ENCODE measurements at regions not wholly inside any gene's neighbourhood (a gene's known extent, or its start where the extent isn't known, plus 50 kb on each side); places are given as distances from the start of the nearest gene placed in this dataset.

GRCh38 chr4:146104541-146104940, 71.0 kb upstream of the LSM6 start:
- no peak overlapping the region for H2BK20ac ChIP-seq (ENCODE audit: low read length)
- no peak overlapping the region for H3K9ac ChIP-seq (replicated peaks in 1 of 4; ENCODE audit: extremely low read depth in 1 of 4, low read depth in 3 of 4, low read length in 3 of 4)
- 91% methylated on average over 4 of the region's 4 CpGs; no CpG with 5 or more reads in 1 of the 2 experiments for WGBS, 2 experiments (ENCODE audit: extremely low coverage in 1 of 2, insufficient coverage in 1 of 2, insufficient read length in 1 of 2, insufficient replicate concordance in 2 of 2, low coverage in 1 of 2, low lambda C conversion rate in 2 of 2, missing lambda C conversion rate in 1 of 2)
- ChIA-PET POLR2A (ENCODE audit: partially characterized antibody) (no interaction called here), CTCF (ENCODE audit: partially characterized antibody) (interaction anchor here (0.7 to 9.1 kb wide), 4 partner anchors 10 to 625 kb away, joined by 3 to 68 read pairs (median 4); no protein-coding TSS in a partner anchor)
- no peak overlapping the region for H2BK12ac ChIP-seq (ENCODE audit: low read depth, low read length)
- H3K27me3 ChIP-seq (replicated peaks in 1 of 4; ENCODE audit: control insufficient read depth in 3 of 4, extremely low read depth in 1 of 4, insufficient read depth in 3 of 4, low read length in 3 of 4) = no peaks in the 10 kb centered on the region
- no peaks in the 10 kb centered on the region for H3K79me1 ChIP-seq (ENCODE audit: low read depth, low read length)
- H4K20me1 ChIP-seq (replicated peaks in 1 of 2; ENCODE audit: control insufficient read depth in 1 of 2, insufficient read depth in 2 of 2, low read length in 2 of 2) = no peaks in the 10 kb centered on the region
- H3K79me2 ChIP-seq (ENCODE audit: control insufficient read depth in 1 of 2, insufficient read depth in 2 of 2, low read length in 2 of 2) = no peaks in the 10 kb centered on the region
- H2BK15ac ChIP-seq (ENCODE audit: low read length) = no peak overlapping the region
- no peak overlapping the region for H4K91ac ChIP-seq (replicated peaks; ENCODE audit: insufficient read length, low read length)
- no peak overlapping the region for H2AK5ac ChIP-seq (ENCODE audit: low read depth, low read length)
- H3K14ac ChIP-seq (ENCODE audit: insufficient read length) = no peak overlapping the region
- H2AFZ ChIP-seq (ENCODE audit: low read length) = no peak overlapping the region
- no peaks in the 10 kb centered on the region for H3K9me3 ChIP-seq (ENCODE audit: insufficient read depth in 2 of 2, low read depth in 1 of 2, low read length in 1 of 2)
- no peaks in the 10 kb centered on the region for H3K36me3 ChIP-seq (ENCODE audit: control insufficient read depth in 2 of 4, insufficient read depth in 4 of 4, low read length in 3 of 4)
- H3K56ac ChIP-seq (replicated peaks; ENCODE audit: insufficient read length, low read depth, low read length) = no peak overlapping the region
- no peak overlapping the region for H3K23ac ChIP-seq (ENCODE audit: insufficient read length)
- no peaks in the 10 kb centered on the region for H3K4me1 ChIP-seq (replicated peaks in 1 of 4; ENCODE audit: control insufficient read depth in 3 of 4, insufficient read depth in 4 of 4, low read length in 3 of 4)
- FAIRE-seq = no peak
- H2BK120ac ChIP-seq (replicated peaks; ENCODE audit: low read depth, low read length) = no peak overlapping the region
- no peak overlapping the region for H2BK5ac ChIP-seq (ENCODE audit: low read depth, low read length)
- no peak overlapping the region for H3K27ac ChIP-seq (ENCODE audit: low read depth, low read length)
- no peak overlapping the region for H4K5ac ChIP-seq (ENCODE audit: insufficient read length, low read depth, low read length)
- no peak overlapping the region for H4K8ac ChIP-seq (ENCODE audit: extremely low read depth, insufficient read depth, low read length)
- no peak for DNase-seq (ENCODE audit: low read depth in 1 of 2, low spot score in 2 of 2)
- no peak overlapping the region for H3K4me2 ChIP-seq (ENCODE audit: insufficient read depth in 1 of 2, low read depth in 2 of 2, low read length in 2 of 2)
- H3K4ac ChIP-seq (replicated peaks; ENCODE audit: insufficient read length, low read depth, low read length) = no peak overlapping the region
- no peak overlapping the region for H3K18ac ChIP-seq (ENCODE audit: extremely low read depth, low read length)
- H3K4me3 ChIP-seq (ENCODE audit: extremely low read depth in 1 of 4, insufficient read depth in 2 of 4, low read depth in 3 of 4, low read length in 4 of 4) = no peak overlapping the region
- H3K23me2 ChIP-seq (ENCODE audit: low read depth, low read length) = no peaks in the 10 kb centered on the region
- TF ChIP-seq, protein P1, sequence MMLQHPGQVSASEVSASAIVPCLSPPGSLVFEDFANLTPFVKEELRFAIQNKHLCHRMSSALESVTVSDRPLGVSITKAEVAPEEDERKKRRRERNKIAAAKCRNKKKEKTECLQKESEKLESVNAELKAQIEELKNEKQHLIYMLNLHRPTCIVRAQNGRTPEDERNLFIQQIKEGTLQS (IDR thresholded peaks at IDR 0.05; ENCODE audit: insufficient read depth, low read depth, low read length) = no peak
- TF ChIP-seq SIX5 (IDR thresholded peaks at IDR 0.05; ENCODE audit: low read depth, low read length) (no peak), ATF2 (IDR thresholded peaks at IDR 0.05; ENCODE audit: low read length) (no peak), KDM5A (IDR thresholded peaks at IDR 0.05; ENCODE audit: low read length) (no peak), KDM4A (IDR thresholded peaks at IDR 0.05; ENCODE audit: low read depth, low read length, severe bottlenecking) (no peak), EGR1 (IDR thresholded peaks at IDR 0.05; ENCODE audit: borderline replicate concordance, low read depth, low read length) (no peak), TAF1 (IDR thresholded peaks at IDR 0.05; ENCODE audit: low read depth, low read length) (no peak), CBX5 (IDR thresholded peaks at IDR 0.05; ENCODE audit: low read depth, low read length) (no peak), SRF (IDR thresholded peaks at IDR 0.05; ENCODE audit: low read depth, low read length) (no peak), MAX (IDR thresholded peaks at IDR 0.05) (no peak), SIN3A (conservative IDR thresholded peaks at IDR 0.05 in 1 of 2, IDR thresholded peaks at IDR 0.05 in 1 of 2; ENCODE audit: low read depth in 1 of 2, low read length in 2 of 2) (no peak), NRF1 (IDR thresholded peaks at IDR 0.05; ENCODE audit: low read depth, low read length) (no peak)

Measured in H1 (cell line).